Liver (tissue), 8 donors: ENCODE measurements at regions not wholly inside any gene's neighbourhood (a gene's known extent, or its start where the extent isn't known, plus 50 kb on each side); places are given as distances from the start of the nearest gene placed in this dataset.

Experiments
- DNase-seq: peaks from one replicate; pipeline ENCODE4 v3.0.0-alpha.2; 2017; ENCODE audit warnings: low spot score
- H3K27ac ChIP-seq, 2 donors: one replicate each; pipeline ENCODE4 v1.7.0; 2013; ENCODE audit warnings: inconsistent platforms in 2 of 2, low read length in 2 of 2, control low read depth in 1 of 2, low read depth in 1 of 2, mild to moderate bottlenecking in 1 of 2
- H3K27me3 ChIP-seq, 4 donors: one replicate each; pipeline versions ENCODE4 v1.6.1 to v1.7.0; 2013; ENCODE audit warnings: low read length in 3 of 4, inconsistent platforms in 1 of 4, mild to moderate bottlenecking in 1 of 4, moderate library complexity in 1 of 4; ENCODE audit not compliant: control insufficient read depth in 4 of 4, insufficient read depth in 4 of 4
- H3K36me3 ChIP-seq, 4 donors: one replicate each; pipeline versions ENCODE4 v1.6.1 to v1.7.0; 2013; ENCODE audit warnings: low read length in 3 of 4, mild to moderate bottlenecking in 3 of 4, low read depth in 1 of 4, moderate library complexity in 1 of 4; ENCODE audit not compliant: control insufficient read depth in 4 of 4, insufficient read depth in 3 of 4
- H3K4me1 ChIP-seq, 4 donors: one replicate each; pipeline versions ENCODE4 v1.6.1 to v1.7.0; 2013; ENCODE audit warnings: low read length in 3 of 4, mild to moderate bottlenecking in 3 of 4, moderate library complexity in 1 of 4; ENCODE audit not compliant: control insufficient read depth in 4 of 4, insufficient read depth in 4 of 4
- H3K4me3 ChIP-seq, 3 donors: one replicate each; pipeline versions ENCODE4 v1.6.1 to v1.7.0; 2013; ENCODE audit warnings: low read length in 3 of 3, control low read depth in 1 of 3, low read depth in 1 of 3, mild to moderate bottlenecking in 1 of 3
- H3K9ac ChIP-seq, 2 donors: one replicate each; pipeline ENCODE4 v1.7.0; 2013; ENCODE audit warnings: low read length in 2 of 2, mild to moderate bottlenecking in 2 of 2, moderate library complexity in 2 of 2, control low read depth in 1 of 2, low read depth in 1 of 2
- H3K9me3 ChIP-seq, 4 donors: one replicate each; pipeline versions ENCODE4 v1.6.1 to v1.7.0; 2013; ENCODE audit warnings: low read length in 3 of 4; ENCODE audit not compliant: control insufficient read depth in 4 of 4
- EGR1 ChIP-seq, 2 donors: IDR thresholded peaks; 2 replicates each; pipeline ENCODE4 v1.6.1; 2016 to 2018; ENCODE audit warnings: antibody characterized with exemption in 2 of 2, low read depth in 2 of 2
- FOXA1 ChIP-seq: IDR thresholded peaks from 2 replicates; pipeline ENCODE4 v1.6.1; 2016; ENCODE audit warnings: antibody characterized with exemption
- FOXA2 ChIP-seq: IDR thresholded peaks from 2 replicates; pipeline ENCODE4 v1.6.1; 2016; ENCODE audit warnings: antibody characterized with exemption
- GABPA ChIP-seq, 2 donors: IDR thresholded peaks in 1 of 2; conservative IDR thresholded peaks in 1 of 2; 2 replicates each; pipeline ENCODE4 v1.6.1; 2016; ENCODE audit warnings: antibody characterized with exemption in 2 of 2, mild to moderate bottlenecking in 1 of 2, moderate library complexity in 1 of 2
- HNF4A ChIP-seq, 2 donors: conservative IDR thresholded peaks; 2 replicates each; pipeline ENCODE4 v1.6.1; 2016; ENCODE audit warnings: antibody characterized with exemption in 2 of 2, mild to moderate bottlenecking in 2 of 2
- HNF4G ChIP-seq: IDR thresholded peaks from 2 replicates; pipeline ENCODE4 v1.6.1; 2016; ENCODE audit warnings: antibody characterized with exemption
- JUND ChIP-seq, 2 donors: IDR thresholded peaks; 2 replicates each; pipeline ENCODE4 v1.6.1; 2016; ENCODE audit warnings: antibody characterized with exemption in 2 of 2
- MAX ChIP-seq: IDR thresholded peaks from 2 replicates; pipeline ENCODE4 v1.6.1; 2016; ENCODE audit warnings: antibody characterized with exemption
- NR2F2 ChIP-seq: IDR thresholded peaks from 2 replicates; pipeline ENCODE4 v1.6.1; 2016; ENCODE audit warnings: antibody characterized with exemption
- RAD21 ChIP-seq, 2 donors: IDR thresholded peaks; 2 replicates each; pipeline ENCODE4 v1.6.1; 2016; ENCODE audit warnings: antibody characterized with exemption in 2 of 2, mild to moderate bottlenecking in 2 of 2
- REST ChIP-seq: IDR thresholded peaks from 2 replicates; pipeline ENCODE4 v1.6.1; 2016; ENCODE audit warnings: antibody characterized with exemption, mild to moderate bottlenecking
- RXRA ChIP-seq, 2 donors: IDR thresholded peaks; 2 replicates each; pipeline ENCODE4 v1.6.1; 2017 to 2018; ENCODE audit warnings: antibody characterized with exemption in 2 of 2, mild to moderate bottlenecking in 1 of 2
- SP1 ChIP-seq: IDR thresholded peaks from 2 replicates; pipeline ENCODE4 v1.6.1; 2018; ENCODE audit warnings: antibody characterized with exemption, mild to moderate bottlenecking
- TAF1 ChIP-seq: conservative IDR thresholded peaks from 2 replicates; pipeline ENCODE4 v1.6.1; 2016; ENCODE audit warnings: antibody characterized with exemption, mild to moderate bottlenecking
- YY1 ChIP-seq: IDR thresholded peaks from 2 replicates; pipeline ENCODE4 v1.6.1; 2016; ENCODE audit warnings: antibody characterized with exemption, mild to moderate bottlenecking
- WGBS: extraction: QIAGEN DNeasy Blood & Tissue Kit; methylation state at CpG from one replicate; pipeline ENCODE4 v1.1.7; 2013; 5-methylcytosine and 5-hydroxymethylcytosine counted together
- TF ChIP-seq, protein P1 (sequence below): IDR thresholded peaks from 2 replicates; pipeline ENCODE4 v1.6.1; 2016; ENCODE audit warnings: antibody characterized with exemption
- TF ChIP-seq, protein P2 (sequence below): IDR thresholded peaks from 2 replicates; pipeline ENCODE4 v1.6.1; 2016; ENCODE audit warnings: antibody characterized with exemption
- TF ChIP-seq, protein P3 (sequence below): fragments of 150-350 bp; IDR thresholded peaks from 2 replicates; pipeline ENCODE4 v1.5.1; 2017; ENCODE audit warnings: improper control_type of control experiment, low read depth, low read length; ENCODE audit not compliant: missing input control
- donor health status: healthy.
- donor health status: healthy.
- donor health status: healthy.
- donor health status: healthy.
- donor health status: healthy.

- TF ChIP-seq GABPA (IDR thresholded peaks at IDR 0.05 in 1 of 2, conservative IDR thresholded peaks at IDR 0.05 in 1 of 2), result no peak
- TF ChIP-seq HNF4G, result no peak
- no peak for TF ChIP-seq MAX
- no peak for TF ChIP-seq JUND (IDR thresholded peaks at IDR 0.05)
- no peak for TF ChIP-seq YY1
- TF ChIP-seq RXRA (IDR thresholded peaks at IDR 0.05), result no peak
- no peak for TF ChIP-seq HNF4A (conservative IDR thresholded peaks at IDR 0.05)
- TF ChIP-seq, protein P1, sequence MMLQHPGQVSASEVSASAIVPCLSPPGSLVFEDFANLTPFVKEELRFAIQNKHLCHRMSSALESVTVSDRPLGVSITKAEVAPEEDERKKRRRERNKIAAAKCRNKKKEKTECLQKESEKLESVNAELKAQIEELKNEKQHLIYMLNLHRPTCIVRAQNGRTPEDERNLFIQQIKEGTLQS, result no peak
- no peak for TF ChIP-seq EGR1 (IDR thresholded peaks at IDR 0.05; ENCODE audit: low read depth in 2 of 2)
- Histone ChIP-seq H3K9ac (no peak overlapping the region), H3K36me3 (no peaks in the 10 kb centered on the region), H3K9me3 (no peaks in the 10 kb centered on the region), H3K4me1 (peaks cover 0 to 4% (median 1%) of the 10 kb centered on the region in 4 donors), H3K27me3 (no peaks in the 10 kb centered on the region), H3K27ac (no peak overlapping the region), H3K4me3 (no peak overlapping the region)
- 89% methylated on average over 16 of the region's 16 CpGs for WGBS
- no peak for DNase-seq
Observed at GRCh38 chr4:136928957-136929411, 603.3 kb downstream of the PCDH18 start.

DNA sequence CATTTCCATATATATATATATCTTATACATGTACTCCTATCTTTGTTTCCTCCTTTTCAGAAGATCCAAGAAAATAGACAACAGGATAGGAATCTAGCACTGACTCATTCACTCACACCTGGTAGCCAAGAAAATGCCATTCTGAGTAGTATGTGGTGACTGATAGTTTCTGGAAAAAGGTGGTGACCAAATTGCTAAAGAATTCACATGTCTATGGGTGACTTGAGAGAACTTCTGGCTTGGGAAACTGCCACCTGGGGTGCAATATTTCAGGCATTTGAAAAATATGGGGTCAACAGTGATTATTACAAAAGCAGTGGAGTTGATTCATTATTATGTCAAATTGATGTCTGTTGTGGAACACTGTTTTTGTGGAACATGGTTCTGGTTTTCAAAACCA is 605.1 kb downstream of the PCDH18 start:
- Histone ChIP-seq H3K27me3 (no peaks in the 10 kb centered on the region), H3K36me3 (no peaks in the 10 kb centered on the region), H3K9ac (no peak overlapping the region), H3K4me3 (no peak overlapping the region), H3K9me3 (no peaks in the 10 kb centered on the region), H3K4me1 (peaks cover 0 to 4% (median 1%) of the 10 kb centered on the region in 4 donors), H3K27ac (no peak overlapping the region)
- TF ChIP-seq RAD21 (IDR thresholded peaks at IDR 0.05) (no peak), YY1 (no peak), TAF1 (no peak), FOXA1 (no peak), MAX (no peak), SP1 (no peak), HNF4G (no peak), HNF4A (conservative IDR thresholded peaks at IDR 0.05) (no peak), REST (no peak), RXRA (IDR thresholded peaks at IDR 0.05) (no peak), NR2F2 (no peak), EGR1 (IDR thresholded peaks at IDR 0.05; ENCODE audit: low read depth in 2 of 2) (no peak), FOXA2 (no peak), JUND (IDR thresholded peaks at IDR 0.05) (no peak)
- TF ChIP-seq, protein P1, result no peak
- TF ChIP-seq, protein P2, sequence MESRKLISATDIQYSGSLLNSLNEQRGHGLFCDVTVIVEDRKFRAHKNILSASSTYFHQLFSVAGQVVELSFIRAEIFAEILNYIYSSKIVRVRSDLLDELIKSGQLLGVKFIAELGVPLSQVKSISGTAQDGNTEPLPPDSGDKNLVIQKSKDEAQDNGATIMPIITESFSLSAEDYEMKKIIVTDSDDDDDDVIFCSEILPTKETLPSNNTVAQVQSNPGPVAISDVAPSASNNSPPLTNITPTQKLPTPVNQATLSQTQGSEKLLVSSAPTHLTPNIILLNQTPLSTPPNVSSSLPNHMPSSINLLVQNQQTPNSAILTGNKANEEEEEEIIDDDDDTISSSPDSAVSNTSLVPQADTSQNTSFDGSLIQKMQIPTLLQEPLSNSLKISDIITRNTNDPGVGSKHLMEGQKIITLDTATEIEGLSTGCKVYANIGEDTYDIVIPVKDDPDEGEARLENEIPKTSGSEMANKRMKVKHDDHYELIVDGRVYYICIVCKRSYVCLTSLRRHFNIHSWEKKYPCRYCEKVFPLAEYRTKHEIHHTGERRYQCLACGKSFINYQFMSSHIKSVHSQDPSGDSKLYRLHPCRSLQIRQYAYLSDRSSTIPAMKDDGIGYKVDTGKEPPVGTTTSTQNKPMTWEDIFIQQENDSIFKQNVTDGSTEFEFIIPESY, result no peak
- TF ChIP-seq, protein P3, sequence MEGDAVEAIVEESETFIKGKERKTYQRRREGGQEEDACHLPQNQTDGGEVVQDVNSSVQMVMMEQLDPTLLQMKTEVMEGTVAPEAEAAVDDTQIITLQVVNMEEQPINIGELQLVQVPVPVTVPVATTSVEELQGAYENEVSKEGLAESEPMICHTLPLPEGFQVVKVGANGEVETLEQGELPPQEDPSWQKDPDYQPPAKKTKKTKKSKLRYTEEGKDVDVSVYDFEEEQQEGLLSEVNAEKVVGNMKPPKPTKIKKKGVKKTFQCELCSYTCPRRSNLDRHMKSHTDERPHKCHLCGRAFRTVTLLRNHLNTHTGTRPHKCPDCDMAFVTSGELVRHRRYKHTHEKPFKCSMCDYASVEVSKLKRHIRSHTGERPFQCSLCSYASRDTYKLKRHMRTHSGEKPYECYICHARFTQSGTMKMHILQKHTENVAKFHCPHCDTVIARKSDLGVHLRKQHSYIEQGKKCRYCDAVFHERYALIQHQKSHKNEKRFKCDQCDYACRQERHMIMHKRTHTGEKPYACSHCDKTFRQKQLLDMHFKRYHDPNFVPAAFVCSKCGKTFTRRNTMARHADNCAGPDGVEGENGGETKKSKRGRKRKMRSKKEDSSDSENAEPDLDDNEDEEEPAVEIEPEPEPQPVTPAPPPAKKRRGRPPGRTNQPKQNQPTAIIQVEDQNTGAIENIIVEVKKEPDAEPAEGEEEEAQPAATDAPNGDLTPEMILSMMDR, result no peak
- DNase-seq, result no peak
